K562 (cell line): ENCODE measurements at regions not wholly inside any gene's neighbourhood (a gene's known extent, or its start where the extent isn't known, plus 50 kb on each side); places are given as distances from the start of the nearest gene placed in this dataset.
"Not testable (repeated sequence)": the region's sequence is repeated elsewhere in the genome, so short reads cannot be mapped to it uniquely, and the experiment has no call there.

Experiments used
- ARNT ChIP-seq, 2 experiments: fragments of 450-650 bp; IDR thresholded peaks; 2 replicates each; pipeline ENCODE4 v1.6.1; 2016; ENCODE audit warnings: mild to moderate bottlenecking in 1 of 2
- EP300 ChIP-seq: IDR thresholded peaks from 2 replicates; pipeline ENCODE4 v1.6.1; 2012; ENCODE audit warnings: low read length, improper control_type of control experiment
- JUND ChIP-seq, 2 experiments: IDR thresholded peaks; 2 replicates in 1 of 2; 3 replicates in 1 of 2; pipeline ENCODE4 v1.6.1; 2011; ENCODE audit warnings: borderline replicate concordance in 2 of 2, low read depth in 2 of 2, low read length in 2 of 2, improper control_type of control experiment in 1 of 2, missing biosample characterization in 1 of 2, missing genetic modification characterization in 1 of 2, missing genetic modification reagents in 1 of 2
- SAFB2 ChIP-seq: fragments of 200-400 bp; formaldehyde crosslinking; IDR thresholded peaks from 2 replicates; pipeline ENCODE4 v1.6.1; 2018; ENCODE audit warnings: borderline replicate concordance, low read length, low read depth, moderate library complexity; ENCODE audit not compliant: severe bottlenecking
- TBL1XR1 ChIP-seq, 2 experiments: IDR thresholded peaks; 2 replicates each; pipeline ENCODE4 v1.6.1; 2012; ENCODE audit warnings: improper control_type of control experiment in 2 of 2, low read length in 2 of 2, mild to moderate bottlenecking in 1 of 2
- ZNF583 ChIP-seq: fragments of 250-450 bp; sonication (Bioruptor Pico); IDR thresholded peaks from 2 replicates; pipeline ENCODE4 v1.4.0; 2020
- TF ChIP-seq, protein P1 (sequence below), 2 experiments: fragments of 450-650 bp; formaldehyde crosslinking in 1 of 2; IDR thresholded peaks; 2 replicates each; pipeline versions ENCODE4 v1.4.0 to v1.6.1; 2014 to 2020; ENCODE audit warnings: mild to moderate bottlenecking in 2 of 2, borderline replicate concordance in 1 of 2, low read depth in 1 of 2
- TF ChIP-seq, protein P2 (sequence below): IDR thresholded peaks from 2 replicates; pipeline ENCODE4 v1.6.1; 2016; ENCODE audit warnings: missing genetic modification characterization, missing compliant biosample characterization

DNA sequence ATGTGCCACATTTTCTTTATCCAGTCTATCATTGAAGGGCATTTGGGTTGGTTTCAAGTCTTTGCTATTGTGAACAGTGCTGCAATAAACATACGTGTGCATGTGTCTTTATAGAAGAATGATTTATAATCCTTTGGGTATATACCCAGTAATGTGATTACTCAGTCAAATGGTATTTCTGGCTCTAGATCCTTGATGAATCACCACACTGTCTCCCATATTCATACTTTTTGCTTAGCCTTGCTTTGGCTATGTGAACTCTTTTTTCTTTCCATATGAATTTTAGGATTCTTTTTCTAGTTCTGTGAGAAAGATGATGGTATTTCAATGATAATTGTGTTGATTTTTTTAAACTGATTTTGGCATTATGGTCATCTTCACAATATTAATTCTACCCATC lies 530.1 kb downstream of the SLC6A15 start:
- not testable (repeated sequence) for TF ChIP-seq ZNF583 (CRISPR knock-in tag); TBL1XR1 (IDR thresholded peaks at IDR 0.05; ENCODE audit: low read length in 2 of 2); EP300; JUND (IDR thresholded peaks at IDR 0.05; ENCODE audit: borderline replicate concordance, low read depth, low read length); JUND (tag; IDR thresholded peaks at IDR 0.05; ENCODE audit: borderline replicate concordance, low read depth, low read length); SAFB2; ARNT (IDR thresholded peaks at IDR 0.05)
- TF ChIP-seq, protein P1, sequence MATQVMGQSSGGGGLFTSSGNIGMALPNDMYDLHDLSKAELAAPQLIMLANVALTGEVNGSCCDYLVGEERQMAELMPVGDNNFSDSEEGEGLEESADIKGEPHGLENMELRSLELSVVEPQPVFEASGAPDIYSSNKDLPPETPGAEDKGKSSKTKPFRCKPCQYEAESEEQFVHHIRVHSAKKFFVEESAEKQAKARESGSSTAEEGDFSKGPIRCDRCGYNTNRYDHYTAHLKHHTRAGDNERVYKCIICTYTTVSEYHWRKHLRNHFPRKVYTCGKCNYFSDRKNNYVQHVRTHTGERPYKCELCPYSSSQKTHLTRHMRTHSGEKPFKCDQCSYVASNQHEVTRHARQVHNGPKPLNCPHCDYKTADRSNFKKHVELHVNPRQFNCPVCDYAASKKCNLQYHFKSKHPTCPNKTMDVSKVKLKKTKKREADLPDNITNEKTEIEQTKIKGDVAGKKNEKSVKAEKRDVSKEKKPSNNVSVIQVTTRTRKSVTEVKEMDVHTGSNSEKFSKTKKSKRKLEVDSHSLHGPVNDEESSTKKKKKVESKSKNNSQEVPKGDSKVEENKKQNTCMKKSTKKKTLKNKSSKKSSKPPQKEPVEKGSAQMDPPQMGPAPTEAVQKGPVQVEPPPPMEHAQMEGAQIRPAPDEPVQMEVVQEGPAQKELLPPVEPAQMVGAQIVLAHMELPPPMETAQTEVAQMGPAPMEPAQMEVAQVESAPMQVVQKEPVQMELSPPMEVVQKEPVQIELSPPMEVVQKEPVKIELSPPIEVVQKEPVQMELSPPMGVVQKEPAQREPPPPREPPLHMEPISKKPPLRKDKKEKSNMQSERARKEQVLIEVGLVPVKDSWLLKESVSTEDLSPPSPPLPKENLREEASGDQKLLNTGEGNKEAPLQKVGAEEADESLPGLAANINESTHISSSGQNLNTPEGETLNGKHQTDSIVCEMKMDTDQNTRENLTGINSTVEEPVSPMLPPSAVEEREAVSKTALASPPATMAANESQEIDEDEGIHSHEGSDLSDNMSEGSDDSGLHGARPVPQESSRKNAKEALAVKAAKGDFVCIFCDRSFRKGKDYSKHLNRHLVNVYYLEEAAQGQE (IDR thresholded peaks at IDR 0.05; ENCODE audit: borderline replicate concordance), result not testable (repeated sequence)
- TF ChIP-seq, protein P1 (CRISPR knock-in tag; IDR thresholded peaks at IDR 0.05; ENCODE audit: low read depth), result not testable (repeated sequence)
- TF ChIP-seq, protein P2, sequence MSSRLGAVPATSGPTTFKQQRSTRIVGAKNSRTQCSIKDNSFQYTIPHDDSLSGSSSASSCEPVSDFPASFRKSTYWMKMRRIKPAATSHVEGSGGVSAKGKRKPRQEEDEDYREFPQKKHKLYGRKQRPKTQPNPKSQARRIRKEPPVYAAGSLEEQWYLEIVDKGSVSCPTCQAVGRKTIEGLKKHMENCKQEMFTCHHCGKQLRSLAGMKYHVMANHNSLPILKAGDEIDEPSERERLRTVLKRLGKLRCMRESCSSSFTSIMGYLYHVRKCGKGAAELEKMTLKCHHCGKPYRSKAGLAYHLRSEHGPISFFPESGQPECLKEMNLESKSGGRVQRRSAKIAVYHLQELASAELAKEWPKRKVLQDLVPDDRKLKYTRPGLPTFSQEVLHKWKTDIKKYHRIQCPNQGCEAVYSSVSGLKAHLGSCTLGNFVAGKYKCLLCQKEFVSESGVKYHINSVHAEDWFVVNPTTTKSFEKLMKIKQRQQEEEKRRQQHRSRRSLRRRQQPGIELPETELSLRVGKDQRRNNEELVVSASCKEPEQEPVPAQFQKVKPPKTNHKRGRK (tag), result not testable (repeated sequence)
